ENCODE measurements at regions not wholly inside any gene's neighbourhood (a gene's known extent, or its start where the extent isn't known, plus 50 kb on each side); places are given as distances from the start of the nearest gene placed in this dataset.
"Not testable (repeated sequence)": the region's sequence is repeated elsewhere in the genome, so short reads cannot be mapped to it uniquely, and the experiment has no call there.

DNA sequence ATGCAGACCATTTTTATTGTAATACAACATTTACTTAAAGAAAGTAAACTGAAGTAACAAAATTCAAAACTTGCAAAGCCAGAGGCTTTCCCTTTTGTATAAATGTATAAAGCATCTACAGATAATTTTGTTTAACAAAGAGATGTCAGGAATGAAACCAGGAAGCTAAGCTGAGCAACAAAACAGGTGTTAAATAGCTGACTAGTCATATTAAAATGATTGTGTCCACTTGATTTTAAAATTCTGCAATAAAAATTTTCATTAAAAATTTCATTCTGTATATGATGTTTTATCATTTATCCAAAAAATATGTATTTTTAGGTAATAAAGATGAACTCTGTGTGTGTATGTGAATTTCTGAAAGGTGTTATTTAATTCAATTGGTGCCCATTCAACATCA lies 72.0 kb upstream of the TRAM1L1 start:
- intact Hi-C loops (cut with DNase I; ENCODE audit: low total_unique reads) (no loop called here), in situ Hi-C loops (cut with MboI; ENCODE audit: low sequenced_read_pairs in 4 of 4) (no loop called here)
- Histone ChIP-seq H3K27ac (no peak overlapping the region), H3K36me3 (no peaks in the 10 kb centered on the region), H3K4me1 (no peaks in the 10 kb centered on the region), H3K4me3 (no peak overlapping the region), H3K9me3 (no peaks in the 10 kb centered on the region), H3K27me3 (no peaks in the 10 kb centered on the region)
- ATAC-seq (no peak), DNase-seq (no peak)
- TF ChIP-seq, protein P1, sequence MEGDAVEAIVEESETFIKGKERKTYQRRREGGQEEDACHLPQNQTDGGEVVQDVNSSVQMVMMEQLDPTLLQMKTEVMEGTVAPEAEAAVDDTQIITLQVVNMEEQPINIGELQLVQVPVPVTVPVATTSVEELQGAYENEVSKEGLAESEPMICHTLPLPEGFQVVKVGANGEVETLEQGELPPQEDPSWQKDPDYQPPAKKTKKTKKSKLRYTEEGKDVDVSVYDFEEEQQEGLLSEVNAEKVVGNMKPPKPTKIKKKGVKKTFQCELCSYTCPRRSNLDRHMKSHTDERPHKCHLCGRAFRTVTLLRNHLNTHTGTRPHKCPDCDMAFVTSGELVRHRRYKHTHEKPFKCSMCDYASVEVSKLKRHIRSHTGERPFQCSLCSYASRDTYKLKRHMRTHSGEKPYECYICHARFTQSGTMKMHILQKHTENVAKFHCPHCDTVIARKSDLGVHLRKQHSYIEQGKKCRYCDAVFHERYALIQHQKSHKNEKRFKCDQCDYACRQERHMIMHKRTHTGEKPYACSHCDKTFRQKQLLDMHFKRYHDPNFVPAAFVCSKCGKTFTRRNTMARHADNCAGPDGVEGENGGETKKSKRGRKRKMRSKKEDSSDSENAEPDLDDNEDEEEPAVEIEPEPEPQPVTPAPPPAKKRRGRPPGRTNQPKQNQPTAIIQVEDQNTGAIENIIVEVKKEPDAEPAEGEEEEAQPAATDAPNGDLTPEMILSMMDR (IDR thresholded peaks at IDR 0.05 in 4 of 5, conservative IDR thresholded peaks at IDR 0.05 in 1 of 5), result no peak
- TF ChIP-seq POLR2A (IDR thresholded peaks at IDR 0.05), result no peak

DNA sequence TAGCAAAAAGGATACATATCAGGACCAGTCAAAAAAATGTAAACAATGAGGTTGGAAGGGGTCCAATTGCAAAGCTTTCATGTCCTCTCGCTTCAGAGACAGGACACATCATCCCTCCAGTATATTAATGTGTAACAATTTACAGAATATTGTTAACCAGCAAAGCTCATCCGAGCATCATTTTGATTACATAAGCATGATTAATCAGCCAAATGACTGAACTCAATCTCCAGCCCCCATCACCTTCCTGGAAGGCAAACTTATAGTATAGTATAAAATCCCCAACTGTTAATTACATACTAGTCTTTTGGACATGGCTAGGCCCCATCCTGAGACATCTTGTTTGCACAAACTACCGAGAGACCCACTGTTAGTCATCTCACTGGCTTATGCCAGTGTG lies 77.6 kb upstream of the TRAM1L1 start:
- intact Hi-C loops (cut with DNase I; ENCODE audit: low total_unique reads) (no loop called here), in situ Hi-C loops (cut with MboI; ENCODE audit: low sequenced_read_pairs in 4 of 4) (no loop called here)
- H3K27ac ChIP-seq, result no peak overlapping the region
- H3K36me3 ChIP-seq, result no peaks in the 10 kb centered on the region
- H3K27me3 ChIP-seq, result no peaks in the 10 kb centered on the region
- ATAC-seq, result no peak
- H3K4me1 ChIP-seq, result no peaks in the 10 kb centered on the region
- no peak for DNase-seq
- no peak overlapping the region for H3K4me3 ChIP-seq
- H3K9me3 ChIP-seq, result no peaks in the 10 kb centered on the region
- TF ChIP-seq, protein P1 (IDR thresholded peaks at IDR 0.05 in 4 of 5, conservative IDR thresholded peaks at IDR 0.05 in 1 of 5), result no peak
- TF ChIP-seq POLR2A (IDR thresholded peaks at IDR 0.05), result no peak

DNA sequence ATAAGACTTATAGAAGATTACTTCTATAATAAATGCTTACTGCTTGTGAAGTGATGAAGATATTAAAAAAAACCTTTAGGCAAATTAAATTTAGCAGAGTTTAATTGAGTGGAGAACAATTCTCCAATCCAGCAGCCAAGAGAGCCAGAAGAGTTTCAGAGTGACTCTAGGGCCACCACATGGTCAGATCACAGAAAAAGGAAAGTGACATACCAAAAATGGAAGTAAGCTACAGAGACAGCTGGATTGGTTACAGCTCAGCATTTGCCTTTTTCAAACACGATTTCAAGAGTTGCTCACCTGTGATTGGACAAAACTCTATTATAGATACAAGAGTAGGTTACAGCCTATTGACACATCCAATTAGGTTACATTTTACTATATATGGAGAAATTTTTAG lies 79.0 kb upstream of the TRAM1L1 start:
- in situ Hi-C loops (cut with MboI; ENCODE audit: low sequenced_read_pairs in 4 of 4) (no loop called here), intact Hi-C loops (cut with DNase I; ENCODE audit: low total_unique reads) (no loop called here)
- Histone ChIP-seq H3K9me3 (no peaks in the 10 kb centered on the region), H3K4me1 (no peaks in the 10 kb centered on the region), H3K27me3 (no peaks in the 10 kb centered on the region), H3K27ac (no peak overlapping the region), H3K4me3 (no peak overlapping the region), H3K36me3 (no peaks in the 10 kb centered on the region)
- DNase-seq, result no peak
- no peak for ATAC-seq
- TF ChIP-seq, protein P1 (IDR thresholded peaks at IDR 0.05 in 4 of 5, conservative IDR thresholded peaks at IDR 0.05 in 1 of 5), result no peak
- no peak for TF ChIP-seq POLR2A (IDR thresholded peaks at IDR 0.05)

DNA sequence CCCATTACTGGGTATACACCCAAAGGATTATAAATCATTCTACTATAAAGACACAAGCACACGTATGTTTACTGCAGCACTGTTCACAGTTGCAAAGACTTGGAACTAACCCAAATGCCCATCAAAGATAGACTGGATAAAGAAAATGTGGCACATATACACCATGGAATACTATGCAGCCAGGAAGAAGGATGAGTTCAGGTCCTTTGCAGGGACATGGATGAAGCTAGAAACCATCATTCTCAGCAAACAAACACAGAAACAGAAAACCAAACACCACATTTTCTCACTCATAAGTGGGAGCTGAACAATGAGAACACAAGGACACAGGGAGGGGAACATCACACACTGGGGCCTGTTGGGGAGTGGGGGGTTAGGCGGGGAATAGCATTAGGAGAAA lies 90.0 kb upstream of the TRAM1L1 start:
- H3K36me3 ChIP-seq; DNase-seq; H3K4me1 ChIP-seq; H3K9me3 ChIP-seq; ATAC-seq; in situ Hi-C loops (cut with MboI; ENCODE audit: low sequenced_read_pairs in 4 of 4); H3K27me3 ChIP-seq; H3K4me3 ChIP-seq; intact Hi-C loops (cut with DNase I; ENCODE audit: low total_unique reads); H3K27ac ChIP-seq: not testable (repeated sequence)

DNA sequence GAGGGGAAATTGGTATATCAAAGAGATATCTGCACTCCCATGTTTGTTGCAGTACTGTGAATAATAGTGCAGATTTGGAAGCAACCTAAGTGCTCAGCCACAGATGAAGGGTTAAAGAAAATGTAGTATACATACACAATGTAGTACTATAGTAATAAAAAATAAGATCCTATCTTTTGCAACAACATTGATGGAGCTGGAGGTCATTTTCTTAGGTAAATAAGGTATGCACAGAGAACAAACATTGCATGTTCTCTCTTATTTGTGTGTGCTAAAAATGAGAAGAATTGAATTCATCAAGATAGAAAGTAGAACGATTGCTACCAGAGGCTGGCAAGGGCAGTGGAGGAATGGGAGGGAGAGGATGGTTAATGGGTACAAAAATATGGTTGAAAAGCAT lies 117.9 kb upstream of the TRAM1L1 start:
- Histone ChIP-seq H3K9me3 (no peaks in the 10 kb centered on the region), H3K4me3 (no peak overlapping the region), H3K27ac (no peak overlapping the region), H3K4me1 (no peaks in the 10 kb centered on the region), H3K36me3 (no peaks in the 10 kb centered on the region), H3K27me3 (no peaks in the 10 kb centered on the region)
- TF ChIP-seq, protein P1 (IDR thresholded peaks at IDR 0.05 in 4 of 5, conservative IDR thresholded peaks at IDR 0.05 in 1 of 5), result no peak
- TF ChIP-seq POLR2A (IDR thresholded peaks at IDR 0.05), result no peak
- intact Hi-C loops (cut with DNase I; ENCODE audit: low total_unique reads), result no loop called here
- DNase-seq (no peak), ATAC-seq (no peak)
- in situ Hi-C loops (cut with MboI; ENCODE audit: low sequenced_read_pairs in 4 of 4), result no loop called here

Data from gastrocnemius medialis (tissue), 4 donors.